SK-N-MC (cell line): ENCODE measurements at regions not wholly inside any gene's neighbourhood (a gene's known extent, or its start where the extent isn't known, plus 50 kb on each side); places are given as distances from the start of the nearest gene placed in this dataset.

Source experiments
- EZH2 ChIP-seq: fragments of 200-600 bp; sonication (generic); IDR thresholded peaks from one replicate; pipeline ENCODE4 v1.6.1; 2017; ENCODE audit warnings: antibody characterized with exemption
- FOXP2 ChIP-seq: optimal IDR thresholded peaks from 2 replicates; pipeline ENCODE3; 2011; ENCODE audit warnings: mild to moderate bottlenecking, moderate library complexity; ENCODE audit not compliant: insufficient read depth; ENCODE audit errors: extremely low read length, control extremely low read depth
- POLR2AphosphoS5 ChIP-seq: IDR thresholded peaks from 2 replicates; pipeline ENCODE4 v1.6.1; 2012; ENCODE audit warnings: mild to moderate bottlenecking, low read depth, low read length, borderline replicate concordance

GRCh38 chr2:129733579-129733978, 245.9 kb upstream of the RAB6C start:
- TF ChIP-seq POLR2AphosphoS5: no peak
- TF ChIP-seq EZH2: no peak
- no peak for TF ChIP-seq FOXP2
